Adrenal gland (tissue), 5 donors: ENCODE measurements at regions not wholly inside any gene's neighbourhood (a gene's known extent, or its start where the extent isn't known, plus 50 kb on each side); places are given as distances from the start of the nearest gene placed in this dataset.

ENCODE experiments used
- CTCF ChIP-seq, 6 experiments: fragments of 450-650 bp in 4 of 6; fragments of 200-600 bp in 2 of 6; sonication (generic) in 1 of 6; IDR thresholded peaks; 1 replicate in 5 of 6; 2 replicates in 1 of 6; pipeline versions ENCODE4 v1.5.1 to v1.8.0; 2016 to 2021; ENCODE audit warnings: antibody characterized with exemption in 6 of 6, mild to moderate bottlenecking in 2 of 6, moderate library complexity in 1 of 6
- POLR2A ChIP-seq, 2 donors: fragments of 450-650 bp; IDR thresholded peaks; one replicate each; pipeline ENCODE4 v1.6.1; 2017; ENCODE audit warnings: antibody characterized with exemption in 2 of 2, mild to moderate bottlenecking in 2 of 2, moderate library complexity in 1 of 2
- donor health status: DM: no; HTN: no; CAD: no.

DNA sequence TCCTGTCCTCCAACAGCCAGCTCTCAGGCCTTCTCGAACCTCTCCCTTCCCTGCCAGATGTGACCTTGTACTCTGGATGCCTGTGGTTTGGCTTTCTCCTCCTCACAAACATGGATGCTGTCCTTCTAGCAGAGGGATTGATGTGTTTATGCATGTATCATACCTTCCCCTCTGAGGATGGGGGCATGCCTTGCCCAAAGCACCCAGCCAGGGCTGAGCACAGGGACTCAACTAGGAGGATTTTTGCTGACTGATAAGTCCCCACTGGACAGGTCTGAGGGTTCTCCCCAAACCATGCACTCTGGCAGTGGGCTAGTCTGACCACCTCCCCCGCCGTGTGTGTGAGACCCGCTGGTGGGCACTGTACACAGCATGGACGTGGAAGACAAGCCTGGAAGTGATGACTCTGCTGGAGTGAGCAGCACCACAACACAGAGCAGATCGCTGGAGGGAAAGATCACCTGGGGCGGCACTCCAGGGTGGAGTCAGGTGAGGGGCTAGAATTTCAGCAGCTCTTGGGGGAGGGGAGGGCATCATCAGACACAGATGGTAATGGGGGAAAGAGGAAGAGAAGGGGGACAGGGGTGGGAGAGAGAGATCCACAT lies 360.3 kb upstream of the ZNF507 start:
- TF ChIP-seq POLR2A (IDR thresholded peaks at IDR 0.05) (no peak), CTCF (IDR thresholded peaks at IDR 0.05) (no peak)
